ENCODE measurements at regions not wholly inside any gene's neighbourhood (a gene's known extent, or its start where the extent isn't known, plus 50 kb on each side); places are given as distances from the start of the nearest gene placed in this dataset.

DNA sequence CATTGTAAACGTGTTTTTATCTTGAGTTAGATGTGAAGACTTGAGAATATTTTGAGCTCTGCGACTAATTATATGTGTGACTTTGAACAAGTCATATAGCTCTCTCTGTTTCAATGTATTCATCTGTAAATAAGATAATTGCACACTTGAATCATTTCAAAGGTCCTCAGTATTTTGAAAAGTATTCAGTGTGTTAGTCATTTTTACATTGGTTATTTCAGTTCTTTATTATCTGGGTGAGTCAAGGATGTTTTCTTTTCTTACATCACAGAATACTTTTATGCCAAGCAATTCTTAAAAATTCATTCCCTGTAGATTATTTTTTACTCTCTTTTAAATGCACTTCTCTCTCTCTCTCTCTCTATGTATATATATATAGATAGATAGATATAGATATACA, 1098.0 kb upstream of the ZEB2 start (continued):
- TF ChIP-seq STAT1 (IDR thresholded peaks at IDR 0.05; ENCODE audit: unreplicated experiment): no peak
- TF ChIP-seq, protein P1, sequence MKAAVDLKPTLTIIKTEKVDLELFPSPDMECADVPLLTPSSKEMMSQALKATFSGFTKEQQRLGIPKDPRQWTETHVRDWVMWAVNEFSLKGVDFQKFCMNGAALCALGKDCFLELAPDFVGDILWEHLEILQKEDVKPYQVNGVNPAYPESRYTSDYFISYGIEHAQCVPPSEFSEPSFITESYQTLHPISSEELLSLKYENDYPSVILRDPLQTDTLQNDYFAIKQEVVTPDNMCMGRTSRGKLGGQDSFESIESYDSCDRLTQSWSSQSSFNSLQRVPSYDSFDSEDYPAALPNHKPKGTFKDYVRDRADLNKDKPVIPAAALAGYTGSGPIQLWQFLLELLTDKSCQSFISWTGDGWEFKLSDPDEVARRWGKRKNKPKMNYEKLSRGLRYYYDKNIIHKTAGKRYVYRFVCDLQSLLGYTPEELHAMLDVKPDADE (IDR thresholded peaks at IDR 0.05): no peak
- TF ChIP-seq POLR2AphosphoS5 (IDR thresholded peaks at IDR 0.05; ENCODE audit: low read depth): no peak
- TF ChIP-seq, protein P2, sequence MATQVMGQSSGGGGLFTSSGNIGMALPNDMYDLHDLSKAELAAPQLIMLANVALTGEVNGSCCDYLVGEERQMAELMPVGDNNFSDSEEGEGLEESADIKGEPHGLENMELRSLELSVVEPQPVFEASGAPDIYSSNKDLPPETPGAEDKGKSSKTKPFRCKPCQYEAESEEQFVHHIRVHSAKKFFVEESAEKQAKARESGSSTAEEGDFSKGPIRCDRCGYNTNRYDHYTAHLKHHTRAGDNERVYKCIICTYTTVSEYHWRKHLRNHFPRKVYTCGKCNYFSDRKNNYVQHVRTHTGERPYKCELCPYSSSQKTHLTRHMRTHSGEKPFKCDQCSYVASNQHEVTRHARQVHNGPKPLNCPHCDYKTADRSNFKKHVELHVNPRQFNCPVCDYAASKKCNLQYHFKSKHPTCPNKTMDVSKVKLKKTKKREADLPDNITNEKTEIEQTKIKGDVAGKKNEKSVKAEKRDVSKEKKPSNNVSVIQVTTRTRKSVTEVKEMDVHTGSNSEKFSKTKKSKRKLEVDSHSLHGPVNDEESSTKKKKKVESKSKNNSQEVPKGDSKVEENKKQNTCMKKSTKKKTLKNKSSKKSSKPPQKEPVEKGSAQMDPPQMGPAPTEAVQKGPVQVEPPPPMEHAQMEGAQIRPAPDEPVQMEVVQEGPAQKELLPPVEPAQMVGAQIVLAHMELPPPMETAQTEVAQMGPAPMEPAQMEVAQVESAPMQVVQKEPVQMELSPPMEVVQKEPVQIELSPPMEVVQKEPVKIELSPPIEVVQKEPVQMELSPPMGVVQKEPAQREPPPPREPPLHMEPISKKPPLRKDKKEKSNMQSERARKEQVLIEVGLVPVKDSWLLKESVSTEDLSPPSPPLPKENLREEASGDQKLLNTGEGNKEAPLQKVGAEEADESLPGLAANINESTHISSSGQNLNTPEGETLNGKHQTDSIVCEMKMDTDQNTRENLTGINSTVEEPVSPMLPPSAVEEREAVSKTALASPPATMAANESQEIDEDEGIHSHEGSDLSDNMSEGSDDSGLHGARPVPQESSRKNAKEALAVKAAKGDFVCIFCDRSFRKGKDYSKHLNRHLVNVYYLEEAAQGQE (IDR thresholded peaks at IDR 0.05; ENCODE audit: unreplicated experiment): no peak
- TF ChIP-seq EZH2phosphoT487 (IDR thresholded peaks at IDR 0.05; ENCODE audit: unreplicated experiment): no peak

DNA sequence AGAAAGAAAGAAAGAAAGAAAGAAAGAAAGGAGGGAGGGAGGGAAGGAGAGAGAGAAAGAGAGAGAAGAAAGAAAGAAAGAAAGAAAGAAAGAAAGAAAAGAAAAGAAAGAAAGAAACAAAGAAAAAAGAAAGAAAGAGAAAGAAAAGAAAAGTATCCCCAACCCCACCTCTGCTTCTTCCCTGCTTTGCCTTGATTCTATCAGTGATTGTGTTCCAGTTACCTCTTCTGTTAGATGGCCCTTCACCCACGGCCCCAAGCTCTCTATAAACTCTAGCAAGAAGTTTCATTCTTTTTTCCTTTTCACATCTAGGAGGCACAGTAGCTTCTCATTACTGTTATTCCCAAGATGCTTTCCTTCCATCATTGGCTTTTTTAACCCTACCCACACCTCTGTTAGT, 1097.5 kb upstream of the ZEB2 start:
- H4K20me1 ChIP-seq (replicated peaks; ENCODE audit: insufficient read depth): no peaks in the 10 kb centered on the region
- Mint-ChIP-seq H3K27me3 (ENCODE audit: insufficient read depth, low read depth, poor library complexity) (no peaks in the 10 kb centered on the region), H3K9me3 (no peaks in the 10 kb centered on the region), H3K36me3 (ENCODE audit: low read depth) (no peaks in the 10 kb centered on the region), H3K4me1 (no peaks in the 10 kb centered on the region), H3K27ac (no peak overlapping the region), H3K4me3 (no peak overlapping the region)
- no peaks in the 10 kb centered on the region for H3K36me3 ChIP-seq (ENCODE audit: insufficient read depth)
- H3F3A ChIP-seq (replicated peaks; ENCODE audit: low read depth): no peaks in the 10 kb centered on the region
- H3K4me2 ChIP-seq: no peak overlapping the region
- DNase-seq (ENCODE audit: low spot score) (no peak), ATAC-seq (no peak)
- no peaks in the 10 kb centered on the region for H3K4me1 ChIP-seq (ENCODE audit: insufficient read depth)
- H2AFZ ChIP-seq: no peak overlapping the region
- no peak overlapping the region for H3K4me3 ChIP-seq
- 0 out of 2 replicates have a peak, but pooled peaks cover 8% of the 10 kb centered on the region for H3K9me2 ChIP-seq (ENCODE audit: insufficient read depth)
- no peaks in the 10 kb centered on the region for H3K79me2 ChIP-seq (replicated peaks; ENCODE audit: insufficient read depth)
- H3K27me3 ChIP-seq (ENCODE audit: insufficient read depth): no peaks in the 10 kb centered on the region
- no peak overlapping the region for H3K27ac ChIP-seq (ENCODE audit: low read depth)
- TF ChIP-seq, protein P1 (IDR thresholded peaks at IDR 0.05): no peak
- TF ChIP-seq POLR2AphosphoS5 (IDR thresholded peaks at IDR 0.05; ENCODE audit: low read depth) (no peak), ZNF331 (CRISPR knock-in tag; IDR thresholded peaks at IDR 0.05; ENCODE audit: low read depth) (no peak), JUNB (IDR thresholded peaks at IDR 0.05; ENCODE audit: unreplicated experiment) (no peak), ZNF114 (CRISPR knock-in tag; IDR thresholded peaks at IDR 0.05) (no peak), CREB1 (CRISPR knock-in tag; IDR thresholded peaks at IDR 0.05; ENCODE audit: low read depth) (no peak), EZH2 (IDR thresholded peaks at IDR 0.05; ENCODE audit: low read depth, unreplicated experiment) (no peak)
- TF ChIP-seq, protein P3, sequence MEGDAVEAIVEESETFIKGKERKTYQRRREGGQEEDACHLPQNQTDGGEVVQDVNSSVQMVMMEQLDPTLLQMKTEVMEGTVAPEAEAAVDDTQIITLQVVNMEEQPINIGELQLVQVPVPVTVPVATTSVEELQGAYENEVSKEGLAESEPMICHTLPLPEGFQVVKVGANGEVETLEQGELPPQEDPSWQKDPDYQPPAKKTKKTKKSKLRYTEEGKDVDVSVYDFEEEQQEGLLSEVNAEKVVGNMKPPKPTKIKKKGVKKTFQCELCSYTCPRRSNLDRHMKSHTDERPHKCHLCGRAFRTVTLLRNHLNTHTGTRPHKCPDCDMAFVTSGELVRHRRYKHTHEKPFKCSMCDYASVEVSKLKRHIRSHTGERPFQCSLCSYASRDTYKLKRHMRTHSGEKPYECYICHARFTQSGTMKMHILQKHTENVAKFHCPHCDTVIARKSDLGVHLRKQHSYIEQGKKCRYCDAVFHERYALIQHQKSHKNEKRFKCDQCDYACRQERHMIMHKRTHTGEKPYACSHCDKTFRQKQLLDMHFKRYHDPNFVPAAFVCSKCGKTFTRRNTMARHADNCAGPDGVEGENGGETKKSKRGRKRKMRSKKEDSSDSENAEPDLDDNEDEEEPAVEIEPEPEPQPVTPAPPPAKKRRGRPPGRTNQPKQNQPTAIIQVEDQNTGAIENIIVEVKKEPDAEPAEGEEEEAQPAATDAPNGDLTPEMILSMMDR (conservative IDR thresholded peaks at IDR 0.05; ENCODE audit: low read depth in 2 of 2): no peak
- TF ChIP-seq, protein P2 (IDR thresholded peaks at IDR 0.05; ENCODE audit: unreplicated experiment): no peak

Measured in GM23338 (cell line).